Activated CD4-positive, alpha-beta T cell treated with anti-CD3 and anti-CD28 coated beads for 36 hours (primary cell): ENCODE measurements at regions not wholly inside any gene's neighbourhood (a gene's known extent, or its start where the extent isn't known, plus 50 kb on each side); places are given as distances from the start of the nearest gene placed in this dataset.

ENCODE experiments used
- ATAC-seq: fragments of 200-7000 bp; cut with Tn5 transposase; one replicate; pipeline ENCODE4 v1.10.0; 2021; ENCODE audit warnings: mild to moderate bottlenecking, moderate library complexity
- CTCF ChIA-PET: fragments of 350-600 bp; sonication (Branson Sonifier 250); formaldehyde crosslinking; loops from one replicate; lab custom pipeline; 2021; ENCODE audit warnings: antibody characterized with exemption; lab: Charles Lee
- POLR2A ChIA-PET: fragments of 350-600 bp; sonication (Branson Sonifier 250); formaldehyde crosslinking; loops from one replicate; lab custom pipeline; 2021; ENCODE audit warnings: antibody characterized with exemption, inconsistent platforms; lab: Charles Lee
- DNase-seq: peaks from one replicate; pipeline ENCODE4 v3.0.0-alpha.2; 2020
- H3K27ac Mint-ChIP-seq: one replicate; pipeline ENCODE4 v1.8.0; 2021; ENCODE audit warnings: mixed read lengths
- H3K27me3 Mint-ChIP-seq: one replicate; pipeline ENCODE4 v1.8.0; 2021; ENCODE audit warnings: mixed read lengths
- H3K36me3 Mint-ChIP-seq: one replicate; pipeline ENCODE4 v1.8.0; 2021; ENCODE audit warnings: low read depth, mixed read lengths
- H3K4me1 Mint-ChIP-seq: one replicate; pipeline ENCODE4 v1.8.0; 2021; ENCODE audit warnings: mixed read lengths
- H3K4me3 Mint-ChIP-seq: one replicate; pipeline ENCODE4 v1.8.0; 2021; ENCODE audit warnings: mild to moderate bottlenecking, moderate library complexity, mixed read lengths
- H3K9me3 Mint-ChIP-seq: one replicate; pipeline ENCODE4 v1.8.0; 2021; ENCODE audit warnings: low read depth, mixed read lengths
- intact Hi-C, 2 experiments: fragments of 100-400 bp; cut with DNase I in 1 of 2; cut with micrococcal nuclease in 1 of 2; formaldehyde crosslinking; loops; one replicate each; pipeline versions ENCODE4 v1.14.2 to v1.15.1; 2022 to 2024; cut with DNase I, micrococcal nuclease

GRCh38 chr1:5651473-5651872 lies 340.8 kb downstream of the NPHP4 start:
- DNase-seq (no peak), ATAC-seq (no peak)
- no peak overlapping the region for H3K4me3 Mint-ChIP-seq
- POLR2A ChIA-PET, result no interaction called here
- peaks cover 13% of the 10 kb centered on the region for H3K27me3 Mint-ChIP-seq
- no peaks in the 10 kb centered on the region for H3K9me3 Mint-ChIP-seq
- H3K27ac Mint-ChIP-seq, result no peak overlapping the region
- intact Hi-C loops, result no loop called here
- H3K4me1 Mint-ChIP-seq, result no peaks in the 10 kb centered on the region
- CTCF ChIA-PET, result no interaction called here
- H3K36me3 Mint-ChIP-seq, result no peaks in the 10 kb centered on the region

- intact Hi-C loops, result no loop called here
- H3K36me3 Mint-ChIP-seq, result no peaks in the 10 kb centered on the region
- peaks cover 13% of the 10 kb centered on the region for H3K27me3 Mint-ChIP-seq
- POLR2A ChIA-PET, result no interaction called here
- no peaks in the 10 kb centered on the region for H3K4me1 Mint-ChIP-seq
- H3K9me3 Mint-ChIP-seq, result no peaks in the 10 kb centered on the region
- no peak overlapping the region for H3K27ac Mint-ChIP-seq
- CTCF ChIA-PET, result no interaction called here
- no peak for DNase-seq
- no peak overlapping the region for H3K4me3 Mint-ChIP-seq
- ATAC-seq, result no peak
Measured at GRCh38 chr1:5651027-5651410, 341.2 kb downstream of the NPHP4 start.

- POLR2A ChIA-PET, result no interaction called here
- CTCF ChIA-PET, result no interaction called here
- DNase-seq, result no peak
- intact Hi-C loops, result no loop called here
- Mint-ChIP-seq H3K9me3 (no peaks in the 10 kb centered on the region), H3K27ac (no peak overlapping the region), H3K4me1 (no peaks in the 10 kb centered on the region), H3K36me3 (no peaks in the 10 kb centered on the region), H3K4me3 (no peak overlapping the region), H3K27me3 (peaks cover 13% of the 10 kb centered on the region)
- no peak for ATAC-seq
Measured at GRCh38 chr1:5650283-5651026, 341.8 kb downstream of the NPHP4 start.

- intact Hi-C loops, result no loop called here
- H3K36me3 Mint-ChIP-seq, result no peaks in the 10 kb centered on the region
- H3K4me3 Mint-ChIP-seq, result no peak overlapping the region
- ChIA-PET CTCF (no interaction called here), POLR2A (no interaction called here)
- H3K9me3 Mint-ChIP-seq, result no peaks in the 10 kb centered on the region
- H3K4me1 Mint-ChIP-seq, result no peaks in the 10 kb centered on the region
- H3K27me3 Mint-ChIP-seq, result peaks cover 13% of the 10 kb centered on the region
- no peak overlapping the region for H3K27ac Mint-ChIP-seq
- ATAC-seq, result no peak
- no peak for DNase-seq
Measured at GRCh38 chr1:5649795-5650194, 342.4 kb downstream of the NPHP4 start.

- Mint-ChIP-seq H3K27me3 (peaks cover 13% of the 10 kb centered on the region), H3K36me3 (no peaks in the 10 kb centered on the region), H3K4me3 (no peak overlapping the region), H3K9me3 (no peaks in the 10 kb centered on the region), H3K27ac (no peak overlapping the region), H3K4me1 (no peaks in the 10 kb centered on the region)
- intact Hi-C loops, result no loop called here
- CTCF ChIA-PET, result no interaction called here
- DNase-seq (no peak), ATAC-seq (no peak)
- POLR2A ChIA-PET, result no interaction called here
Measured at GRCh38 chr1:5649166-5649551, 343.1 kb downstream of the NPHP4 start.

GRCh38 chr1:5648410-5649165 lies 343.6 kb downstream of the NPHP4 start:
- H3K27me3 Mint-ChIP-seq, result peaks cover 13% of the 10 kb centered on the region
- intact Hi-C loops, result no loop called here
- CTCF ChIA-PET, result no interaction called here

GRCh38 chr1:5647234-5647633 lies 345.0 kb downstream of the NPHP4 start:
- no peak for ATAC-seq
- H3K27me3 Mint-ChIP-seq, result peaks cover 15% of the 10 kb centered on the region
- no peaks in the 10 kb centered on the region for H3K4me1 Mint-ChIP-seq
- no peak overlapping the region for H3K4me3 Mint-ChIP-seq
- intact Hi-C loops, result no loop called here
- POLR2A ChIA-PET, result no interaction called here
- H3K36me3 Mint-ChIP-seq, result no peaks in the 10 kb centered on the region
- no peak for DNase-seq
- CTCF ChIA-PET, result no interaction called here
- H3K27ac Mint-ChIP-seq, result no peak overlapping the region
- no peaks in the 10 kb centered on the region for H3K9me3 Mint-ChIP-seq

More at GRCh38 chr1:5648410-5649165, 343.6 kb downstream of the NPHP4 start:
- DNase-seq (no peak), ATAC-seq (no peak)
- Mint-ChIP-seq H3K4me1 (no peaks in the 10 kb centered on the region), H3K4me3 (no peak overlapping the region), H3K27ac (no peak overlapping the region), H3K36me3 (no peaks in the 10 kb centered on the region), H3K9me3 (no peaks in the 10 kb centered on the region)
- POLR2A ChIA-PET, result no interaction called here

GRCh38 chr1:5646486-5647149 lies 345.6 kb downstream of the NPHP4 start:
- DNase-seq (no peak), ATAC-seq (no peak)
- intact Hi-C loops, result no loop called here
- ChIA-PET CTCF (no interaction called here), POLR2A (no interaction called here)
- no peaks in the 10 kb centered on the region for H3K36me3 Mint-ChIP-seq
- no peaks in the 10 kb centered on the region for H3K9me3 Mint-ChIP-seq
- peaks cover 14% of the 10 kb centered on the region for H3K27me3 Mint-ChIP-seq
- H3K27ac Mint-ChIP-seq, result no peak overlapping the region
- no peak overlapping the region for H3K4me3 Mint-ChIP-seq
- H3K4me1 Mint-ChIP-seq, result no peaks in the 10 kb centered on the region

GRCh38 chr1:5645929-5646328 lies 346.3 kb downstream of the NPHP4 start:
- H3K27ac Mint-ChIP-seq, result no peak overlapping the region

GRCh38 chr1:5645135-5645399 lies 347.2 kb downstream of the NPHP4 start:
- intact Hi-C loops, result no loop called here
- H3K27ac Mint-ChIP-seq, result no peak overlapping the region
- ATAC-seq (no peak), DNase-seq (no peak)
- H3K9me3 Mint-ChIP-seq, result no peaks in the 10 kb centered on the region
- H3K4me1 Mint-ChIP-seq, result no peaks in the 10 kb centered on the region
- H3K36me3 Mint-ChIP-seq, result no peaks in the 10 kb centered on the region
- peaks cover 15% of the 10 kb centered on the region for H3K27me3 Mint-ChIP-seq
- POLR2A ChIA-PET, result no interaction called here
- no peak overlapping the region for H3K4me3 Mint-ChIP-seq
- CTCF ChIA-PET, result no interaction called here

More at GRCh38 chr1:5645929-5646328, 346.3 kb downstream of the NPHP4 start:
- ATAC-seq, result no peak
- intact Hi-C loops, result no loop called here
- Mint-ChIP-seq H3K4me3 (no peak overlapping the region), H3K36me3 (no peaks in the 10 kb centered on the region), H3K9me3 (no peaks in the 10 kb centered on the region), H3K4me1 (no peaks in the 10 kb centered on the region), H3K27me3 (peaks cover 17% of the 10 kb centered on the region)
- DNase-seq, result no peak
- POLR2A ChIA-PET, result no interaction called here
- CTCF ChIA-PET, result interaction anchor here (0.7 kb wide), 1 partner anchor 302 kb away, joined by 3 read pairs; no protein-coding TSS in a partner anchor

GRCh38 chr1:5644281-5645134 lies 347.7 kb downstream of the NPHP4 start:
- intact Hi-C loops, result no loop called here
- CTCF ChIA-PET, result no interaction called here
- ATAC-seq (no peak), DNase-seq (no peak)
- Mint-ChIP-seq H3K36me3 (no peaks in the 10 kb centered on the region), H3K27ac (no peak overlapping the region), H3K4me3 (no peak overlapping the region), H3K4me1 (no peaks in the 10 kb centered on the region), H3K9me3 (no peaks in the 10 kb centered on the region), H3K27me3 (peaks cover 14% of the 10 kb centered on the region)
- POLR2A ChIA-PET, result no interaction called here
